LHCN-M2 (cell line): ENCODE measurements at regions not wholly inside any gene's neighbourhood (a gene's known extent, or its start where the extent isn't known, plus 50 kb on each side); places are given as distances from the start of the nearest gene placed in this dataset.
"Not testable (repeated sequence)": the region's sequence is repeated elsewhere in the genome, so short reads cannot be mapped to it uniquely, and the experiment has no call there.

Experiments used
- DNase-seq: peaks from one replicate; pipeline ENCODE4 v3.0.0-alpha.2; 2012; ENCODE audit warnings: low read depth

DNA sequence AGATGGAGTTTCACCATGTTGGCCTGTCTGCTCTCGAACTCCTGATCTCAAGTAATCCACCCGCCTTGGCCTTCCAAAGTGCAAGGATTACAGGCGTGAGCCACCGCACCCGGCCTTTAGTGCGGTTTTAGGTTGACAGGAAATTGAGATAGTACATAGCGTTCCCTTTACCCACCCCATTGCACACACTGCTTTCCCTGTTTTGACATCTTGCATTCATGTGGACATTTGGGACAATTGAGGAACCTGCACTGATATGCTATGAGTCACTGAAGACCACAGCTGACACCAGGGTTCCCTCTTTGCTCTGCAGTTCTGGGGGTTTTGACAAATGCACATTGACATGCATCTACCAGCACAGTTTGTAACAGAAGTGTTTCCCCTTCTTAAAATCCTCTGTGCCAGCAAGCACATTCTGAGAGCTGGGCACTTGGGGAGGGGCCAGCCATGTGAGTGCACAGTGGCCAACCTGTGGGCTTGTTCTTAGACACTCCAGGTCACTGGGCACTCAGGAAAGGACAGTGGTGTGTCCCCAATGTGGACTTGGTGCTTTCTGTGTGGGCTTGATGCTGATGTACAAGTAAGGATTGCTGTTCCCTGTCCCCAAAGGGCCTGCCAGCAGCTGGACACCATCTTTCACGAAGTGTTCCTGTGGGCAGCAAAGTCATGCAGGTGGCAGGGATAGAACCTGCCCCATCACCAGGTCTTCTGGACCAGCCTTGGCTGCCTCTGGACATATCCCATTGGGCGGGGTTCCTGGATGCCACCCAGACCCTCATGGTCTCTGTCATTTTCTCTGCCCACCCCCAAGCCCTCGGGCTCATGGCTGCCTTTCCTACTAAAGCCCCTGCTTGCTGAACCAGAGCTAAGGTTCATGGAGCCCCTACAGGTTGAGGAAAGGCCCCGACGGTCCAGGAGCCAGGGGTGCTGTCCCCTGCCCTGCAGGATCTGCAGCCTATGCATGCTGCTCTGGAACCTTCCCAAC, 579.8 kb downstream of the GLRX3 start:
- DNase-seq, result no peak

GRCh38 chr10:130717083-130717482, 580.9 kb downstream of the GLRX3 start:
- no peak for DNase-seq

GRCh38 chr10:130718744-130719447, 582.7 kb downstream of the GLRX3 start:
- DNase-seq, result not testable (repeated sequence)

DNA sequence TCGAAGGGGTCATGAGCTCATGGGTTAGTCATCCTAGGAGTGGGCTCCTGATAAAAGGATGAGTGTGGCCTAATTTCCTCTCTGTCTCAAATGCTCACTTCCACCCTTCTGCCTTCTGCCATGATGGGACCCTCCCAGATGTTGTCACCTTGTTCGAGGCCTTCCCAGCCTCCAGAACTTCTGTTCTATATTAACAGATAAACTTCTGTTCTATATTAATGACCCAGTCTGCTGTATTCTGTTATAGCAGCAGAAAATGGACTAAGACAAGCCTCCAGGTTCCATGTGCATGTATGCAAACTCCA, 583.2 kb downstream of the GLRX3 start:
- DNase-seq, result no peak

GRCh38 chr10:130720235-130720634, 584.0 kb downstream of the GLRX3 start:
- DNase-seq, result no peak

DNA sequence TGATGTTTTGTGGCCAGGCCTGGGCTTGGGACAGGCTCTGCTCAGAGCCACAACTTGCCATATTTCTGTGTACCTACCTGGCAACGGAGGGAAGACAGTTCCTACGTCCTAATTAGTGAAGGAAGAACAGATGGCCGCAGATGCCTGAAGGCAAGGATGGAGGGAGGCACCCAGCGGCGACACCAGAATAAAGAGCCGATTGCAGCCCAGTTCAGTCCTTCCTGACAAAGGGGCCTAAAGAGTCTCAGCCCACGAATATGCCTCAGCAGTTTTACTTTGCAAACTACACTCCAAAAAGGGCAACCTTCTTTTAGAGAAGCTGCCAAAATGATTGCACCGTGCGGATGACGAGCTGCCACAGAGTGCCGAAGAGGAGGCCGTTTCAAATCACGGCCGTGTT, 585.8 kb downstream of the GLRX3 start:
- no peak for DNase-seq

- no peak for DNase-seq
Observed at GRCh38 chr10:130723704-130724103, 587.5 kb downstream of the GLRX3 start.

- no peak for DNase-seq
Observed at GRCh38 chr10:130725474-130725970, 586.0 kb downstream of the TCERG1L start.

- DNase-seq, result no peak
Observed at GRCh38 chr10:130726996-130727725, 584.4 kb downstream of the TCERG1L start.

DNA sequence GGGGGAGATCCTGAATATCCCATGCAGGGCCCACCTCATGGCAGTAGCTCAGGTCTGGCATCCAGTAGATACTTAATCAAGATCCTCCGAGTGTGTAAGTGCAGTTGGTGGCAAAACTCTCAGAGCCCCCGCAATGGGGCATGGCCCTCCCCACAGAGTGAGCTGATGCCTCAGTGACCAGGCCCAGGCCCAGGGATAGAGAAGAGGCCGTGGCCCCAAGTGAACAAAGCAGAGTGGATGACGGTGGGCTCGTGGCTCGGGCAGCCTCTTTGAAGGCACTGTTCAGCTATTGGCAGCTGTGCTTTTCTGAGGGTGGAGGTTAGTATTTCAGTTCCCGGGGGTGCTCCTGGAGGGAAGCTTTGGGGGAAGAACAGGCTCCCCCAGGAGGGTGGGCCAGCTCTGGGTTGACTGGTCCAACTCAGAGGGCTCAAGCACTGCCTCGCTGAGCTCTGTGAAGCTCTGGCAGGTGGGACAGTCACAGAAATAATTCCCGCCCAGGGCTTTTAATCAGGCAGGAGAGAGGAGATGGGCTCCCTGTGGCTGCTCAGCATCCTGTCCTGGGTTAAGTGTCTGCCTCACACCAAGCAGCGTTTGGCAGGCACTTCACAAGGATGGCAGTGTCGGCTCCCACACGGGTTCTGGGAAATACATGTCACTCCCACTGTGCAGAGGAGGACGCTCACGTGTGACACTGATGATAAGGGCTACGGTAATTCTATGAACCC, 583.6 kb downstream of the TCERG1L start:
- no peak for DNase-seq

DNA sequence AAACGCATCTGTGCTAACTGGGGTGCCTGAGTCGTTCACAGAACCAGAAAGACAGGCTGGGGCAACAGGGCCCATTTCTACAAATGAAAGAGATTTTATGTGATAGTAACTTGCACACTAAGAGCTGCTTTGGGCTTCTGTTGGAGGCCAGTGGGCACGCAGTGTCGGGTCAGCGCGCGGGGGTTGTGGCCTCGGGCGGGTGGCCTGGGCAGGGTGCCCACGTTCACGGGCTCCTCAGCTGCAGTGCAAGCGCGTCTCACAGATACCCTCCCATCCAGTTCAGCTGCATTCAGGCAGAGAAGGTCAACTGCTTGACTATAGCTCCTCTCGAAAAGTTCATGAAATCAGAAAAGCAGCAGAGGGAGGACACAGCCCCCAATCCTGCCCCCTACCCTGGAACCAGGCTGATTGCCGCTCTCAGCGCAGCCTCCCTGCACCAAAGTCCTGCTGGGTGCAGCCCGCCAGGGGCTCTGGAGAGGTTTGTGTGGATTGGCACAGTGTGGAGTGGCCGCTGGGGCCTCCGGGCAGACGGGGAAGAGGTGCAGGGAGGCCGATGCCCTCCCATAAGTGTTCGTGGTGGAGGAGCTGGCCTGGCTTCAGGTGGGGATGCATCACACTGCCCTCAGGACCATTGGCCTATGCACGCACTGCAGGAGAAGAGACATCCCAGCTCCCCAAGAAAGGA, 582.8 kb downstream of the TCERG1L start:
- DNase-seq, result no peak

GRCh38 chr10:130729876-130730275, 581.6 kb downstream of the TCERG1L start:
- DNase-seq, result no peak

DNA sequence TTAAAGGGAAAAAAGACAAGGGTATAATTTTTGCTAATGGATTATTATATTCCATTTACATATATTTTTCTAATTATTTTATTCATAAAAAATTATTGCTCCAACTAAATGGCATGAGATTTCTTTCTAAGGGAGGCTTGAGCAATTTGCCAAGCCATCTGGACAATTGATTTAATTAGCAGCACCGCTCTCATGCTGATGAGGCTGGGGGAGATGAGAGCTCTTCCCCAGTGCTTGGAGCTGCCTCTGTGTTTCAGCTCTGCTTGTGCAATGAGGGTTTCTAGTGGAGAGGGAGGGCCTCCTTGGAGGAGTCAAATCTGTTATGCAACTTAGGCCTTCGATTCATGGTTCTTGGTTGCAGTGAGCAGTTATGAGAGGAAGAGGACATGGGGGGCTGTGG, 574.3 kb downstream of the TCERG1L start:
- DNase-seq, result no peak

- DNase-seq, result no peak
Observed at GRCh38 chr10:130737621-130738020, 573.9 kb downstream of the TCERG1L start.

DNA sequence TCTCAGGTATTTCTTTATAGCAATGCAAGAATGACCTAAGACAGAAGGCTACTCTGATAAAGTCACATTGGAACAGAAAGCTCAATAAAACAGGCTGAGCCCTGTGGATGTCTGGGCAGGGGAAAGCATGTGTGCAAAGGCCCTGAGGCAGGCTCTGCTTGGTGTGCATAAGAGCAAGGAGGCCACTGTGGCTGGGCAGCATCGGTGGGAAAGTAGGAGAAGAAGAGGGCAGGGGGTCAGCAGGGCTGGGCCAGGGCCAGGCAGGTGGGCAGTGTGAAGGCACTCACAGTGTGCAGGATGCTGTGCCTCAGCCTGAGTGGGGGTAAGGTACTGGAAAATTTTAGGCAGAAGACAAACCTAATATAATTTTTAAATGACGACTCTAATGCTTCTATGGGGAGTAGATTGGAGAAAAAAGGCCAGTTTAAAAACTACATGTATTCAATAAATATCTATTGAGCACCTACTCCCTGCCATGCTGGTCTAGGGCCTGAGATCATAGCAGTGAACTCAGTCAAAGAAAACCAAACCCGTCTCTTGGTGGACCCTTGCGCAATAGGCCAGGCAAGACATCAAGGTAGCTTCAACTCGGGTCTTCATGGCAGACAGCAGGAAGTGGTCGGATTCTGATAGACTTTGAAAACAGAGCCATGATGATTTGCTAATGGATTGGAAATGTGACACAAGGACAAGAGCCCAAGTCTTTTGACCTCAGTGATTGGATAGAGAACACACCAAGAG, 572.3 kb downstream of the TCERG1L start:
- DNase-seq, result no peak

DNA sequence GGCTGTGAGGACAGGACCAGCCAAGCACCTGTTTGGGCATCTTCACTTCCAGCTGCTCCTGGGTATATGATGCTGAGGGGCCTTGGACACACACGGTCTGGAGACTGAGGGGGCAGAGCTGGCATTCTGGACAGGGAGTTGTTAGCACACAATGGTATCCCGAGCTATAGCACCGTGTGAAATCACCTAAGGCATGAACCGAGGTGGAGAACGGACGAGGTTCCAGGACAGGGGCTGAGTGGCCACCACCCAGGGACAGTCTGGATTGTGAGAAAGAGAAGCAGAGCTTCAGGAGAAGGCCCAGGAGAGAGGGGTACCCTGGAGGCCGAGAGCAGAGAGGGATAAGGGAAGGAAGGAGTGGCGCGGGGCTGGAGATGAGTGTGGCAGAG, 571.8 kb downstream of the TCERG1L start:
- DNase-seq, result no peak

DNA sequence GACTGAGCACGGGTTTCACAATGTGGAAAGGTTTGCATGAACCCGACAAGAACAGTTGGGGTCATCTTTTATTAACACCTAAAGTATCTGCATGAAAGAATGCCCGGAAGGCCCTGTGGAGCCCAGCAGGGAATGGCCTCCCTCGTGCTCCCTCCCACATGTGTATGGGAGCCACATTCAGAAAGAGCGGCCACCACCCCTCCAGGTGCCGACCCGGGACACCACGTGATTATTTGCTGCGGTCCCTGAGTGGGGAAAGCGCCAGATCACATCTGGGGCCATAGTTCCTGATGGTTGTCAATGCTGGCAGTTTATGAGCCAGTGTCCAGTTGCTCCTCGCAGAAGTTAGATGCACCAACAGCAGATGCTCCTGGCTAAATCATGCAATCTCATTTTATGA, 571.4 kb downstream of the TCERG1L start:
- no peak for DNase-seq

GRCh38 chr10:130740915-130741750, 570.4 kb downstream of the TCERG1L start:
- no peak for DNase-seq
